Progenitor cell of endocrine pancreas (in vitro differentiated cells): ENCODE measurements at regions not wholly inside any gene's neighbourhood (a gene's known extent, or its start where the extent isn't known, plus 50 kb on each side); places are given as distances from the start of the nearest gene placed in this dataset.

ENCODE experiments used
- DNase-seq: peaks from one replicate; pipeline ENCODE4 v3.0.0; 2021; ENCODE audit warnings: low spot score; ENCODE audit not compliant: unreplicated experiment
- H3K27ac Mint-ChIP-seq: 2 replicates; pipeline ENCODE4 v1.8.0; 2021; ENCODE audit warnings: mild to moderate bottlenecking, moderate library complexity, mixed read lengths
- H3K27me3 Mint-ChIP-seq: 2 replicates; pipeline ENCODE4 v1.8.0; 2021; ENCODE audit warnings: mixed read lengths
- H3K36me3 Mint-ChIP-seq: 2 replicates; pipeline ENCODE4 v1.8.0; 2022; ENCODE audit warnings: mixed read lengths; ENCODE audit not compliant: insufficient read depth
- H3K4me1 Mint-ChIP-seq: 2 replicates; pipeline ENCODE4 v1.8.0; 2021; ENCODE audit warnings: low read depth, mixed read lengths
- H3K4me3 Mint-ChIP-seq: 2 replicates; pipeline ENCODE4 v1.8.0; 2021; ENCODE audit warnings: low read depth, mild to moderate bottlenecking, moderate library complexity, mixed read lengths
- H3K9me3 Mint-ChIP-seq: 2 replicates; pipeline ENCODE4 v1.8.0; 2021; ENCODE audit warnings: low read depth, mixed read lengths
- CTCF ChIP-seq: fragments of 200-600 bp; sonication (generic); IDR thresholded peaks from one replicate; pipeline ENCODE4 v1.5.0; 2021; ENCODE audit warnings: antibody characterized with exemption, mild to moderate bottlenecking; ENCODE audit not compliant: unreplicated experiment

DNA sequence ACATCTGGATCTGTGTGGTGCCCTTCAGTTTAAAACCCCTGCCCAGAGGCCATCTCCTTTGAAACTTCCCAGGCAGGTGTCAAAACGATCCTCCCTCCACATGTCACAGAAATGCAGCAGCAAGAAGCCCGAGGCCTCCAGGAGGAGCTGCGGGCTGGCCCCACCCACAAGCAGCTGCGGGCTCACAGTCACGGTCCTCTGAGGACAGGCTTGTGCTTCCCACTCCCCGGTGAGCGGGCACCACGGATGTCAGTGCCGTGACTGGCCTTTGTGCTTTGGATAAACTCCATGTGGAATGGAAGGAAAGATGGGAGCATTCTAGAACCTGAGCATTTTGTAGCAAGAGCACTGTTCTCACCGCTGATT is 65.8 kb downstream of the SIK1 start:
- no peak overlapping the region for H3K4me3 Mint-ChIP-seq
- no peak for DNase-seq
- TF ChIP-seq CTCF = no peak

GRCh38 chr21:43360441-43361126 is 66.3 kb downstream of the SIK1 start:
- Mint-ChIP-seq H3K4me3 (no peak overlapping the region), H3K36me3 (no peaks in the 10 kb centered on the region), H3K27me3 (peaks cover 26% of the 10 kb centered on the region), H3K9me3 (no peaks in the 10 kb centered on the region), H3K4me1 (peaks cover 10% of the 10 kb centered on the region), H3K27ac (no peak overlapping the region)
- DNase-seq = no peak
- no peak for TF ChIP-seq CTCF

More for the DNA sequence above, 65.8 kb downstream of the SIK1 start:
- Mint-ChIP-seq H3K9me3 (no peaks in the 10 kb centered on the region), H3K27ac (no peak overlapping the region), H3K27me3 (peaks cover 29% of the 10 kb centered on the region), H3K4me1 (peaks cover 10% of the 10 kb centered on the region), H3K36me3 (no peaks in the 10 kb centered on the region)

DNA sequence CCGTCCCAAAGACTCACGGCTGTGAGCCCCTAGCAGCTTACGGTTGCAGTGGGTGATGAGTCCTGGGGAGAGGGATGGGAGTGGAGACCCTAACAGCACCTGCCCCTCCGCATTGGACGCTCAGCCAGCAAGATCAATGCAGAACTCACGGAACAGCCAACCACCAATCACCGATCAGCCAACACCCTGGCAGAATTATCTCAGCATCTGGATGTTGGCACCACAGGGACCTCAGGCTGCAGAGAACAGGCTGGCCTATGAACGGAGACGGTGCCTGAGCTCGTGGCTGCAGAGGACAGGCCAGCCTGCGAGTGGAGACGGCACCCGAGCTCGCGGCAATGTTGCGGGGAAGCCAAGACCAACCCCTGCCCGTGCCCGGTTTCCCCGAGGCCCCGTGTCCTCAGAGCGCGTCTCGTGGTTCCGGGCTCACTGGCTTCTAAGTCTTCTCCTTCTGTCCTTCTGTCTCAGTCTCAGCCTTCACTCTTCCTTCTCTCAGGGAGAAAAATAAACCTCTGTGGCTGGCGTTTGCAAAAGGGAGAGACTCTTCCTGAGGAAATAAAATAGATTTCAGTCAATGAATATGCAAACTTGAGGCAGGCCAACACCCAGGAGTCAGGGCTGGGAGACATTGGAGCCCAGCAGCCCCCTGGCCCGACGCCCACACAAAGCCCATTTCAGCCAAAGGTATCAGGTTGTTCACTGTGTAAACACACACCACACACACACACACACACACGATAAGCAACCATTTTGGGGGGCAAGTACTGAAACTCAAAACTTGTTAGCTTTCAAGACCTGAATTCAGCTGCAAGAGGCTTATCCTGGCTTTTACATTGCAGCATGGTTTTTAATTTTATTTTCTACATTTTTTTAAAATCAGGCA is 67.8 kb downstream of the SIK1 start:
- no peak for TF ChIP-seq CTCF

DNA sequence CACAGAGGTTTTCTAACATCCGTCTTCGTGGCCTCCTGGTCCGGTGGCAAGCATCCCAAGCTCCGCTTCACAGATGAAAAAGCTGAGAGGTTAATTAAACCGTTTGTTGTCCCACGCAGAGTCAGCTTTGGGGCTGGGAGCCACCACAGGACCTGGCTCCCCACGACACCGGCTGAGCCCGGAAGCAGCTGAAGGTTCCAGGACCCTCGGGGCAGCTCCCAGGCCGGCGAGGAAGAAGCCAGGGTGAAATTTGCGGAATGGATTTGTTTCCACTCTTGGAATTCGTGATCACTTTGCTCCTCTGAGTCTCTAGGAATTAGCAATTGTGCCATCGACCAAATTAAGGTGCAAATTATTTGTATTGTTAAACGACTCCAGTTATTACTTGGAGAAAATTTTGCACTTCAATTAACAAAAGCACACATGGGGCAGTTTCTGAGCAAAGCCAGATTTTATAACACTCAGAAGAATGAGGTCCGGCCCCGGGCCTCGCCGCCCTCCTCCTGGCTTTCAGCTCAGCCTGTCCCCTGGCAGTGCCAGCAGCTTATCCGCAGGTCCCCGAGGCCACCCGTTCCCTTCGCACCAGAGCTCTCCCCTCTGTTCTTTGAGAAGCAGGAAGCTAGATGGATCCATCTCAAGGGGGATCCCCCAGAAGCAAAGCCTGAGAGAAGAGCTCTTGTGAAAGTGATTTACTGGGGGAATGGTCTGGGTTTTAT is 69.1 kb downstream of the SIK1 start:
- no peak for DNase-seq
- no peak overlapping the region for H3K4me3 Mint-ChIP-seq
- H3K27ac Mint-ChIP-seq = no peak overlapping the region
- no peaks in the 10 kb centered on the region for H3K9me3 Mint-ChIP-seq
- peaks cover 10% of the 10 kb centered on the region for H3K4me1 Mint-ChIP-seq
- no peak for TF ChIP-seq CTCF
- H3K27me3 Mint-ChIP-seq = peaks cover 35% of the 10 kb centered on the region
- no peaks in the 10 kb centered on the region for H3K36me3 Mint-ChIP-seq

More for the DNA sequence above, 67.8 kb downstream of the SIK1 start:
- H3K27ac Mint-ChIP-seq = peak overlapping the region; percentile 51
- H3K9me3 Mint-ChIP-seq = no peaks in the 10 kb centered on the region
- no peak overlapping the region for H3K4me3 Mint-ChIP-seq
- no peak for DNase-seq
- H3K36me3 Mint-ChIP-seq = no peaks in the 10 kb centered on the region
- H3K4me1 Mint-ChIP-seq = peaks cover 10% of the 10 kb centered on the region
- peaks cover 32% of the 10 kb centered on the region for H3K27me3 Mint-ChIP-seq

DNA sequence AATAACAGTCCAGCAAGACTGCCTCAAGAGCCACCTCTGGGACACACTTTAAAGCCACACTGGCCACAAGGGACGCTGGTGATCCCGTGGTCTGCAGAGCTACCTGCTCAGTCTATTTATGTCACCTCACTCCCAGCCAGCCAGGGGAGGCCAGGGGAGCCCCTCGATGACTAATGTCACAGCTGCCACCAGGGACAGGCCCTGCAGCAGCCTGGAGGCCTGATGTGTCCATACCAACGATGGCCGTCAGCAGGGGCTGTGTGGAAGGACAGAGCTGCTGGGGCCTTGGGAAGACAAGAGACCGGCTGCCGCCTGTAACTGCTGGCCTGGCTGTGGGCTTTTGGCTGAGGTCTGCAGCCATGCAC is 71.0 kb downstream of the SIK1 start:
- no peak for DNase-seq
- no peaks in the 10 kb centered on the region for H3K36me3 Mint-ChIP-seq
- peaks cover 41% of the 10 kb centered on the region for H3K27me3 Mint-ChIP-seq
- H3K4me1 Mint-ChIP-seq = peaks cover 7% of the 10 kb centered on the region
- TF ChIP-seq CTCF = peak; percentile 21
- no peaks in the 10 kb centered on the region for H3K9me3 Mint-ChIP-seq
- no peak overlapping the region for H3K4me3 Mint-ChIP-seq
- H3K27ac Mint-ChIP-seq = no peak overlapping the region
